Endothelial cell (in vitro differentiated cells): ENCODE measurements at regions not wholly inside any gene's neighbourhood (a gene's known extent, or its start where the extent isn't known, plus 50 kb on each side); places are given as distances from the start of the nearest gene placed in this dataset.
"Not testable (repeated sequence)": the region's sequence is repeated elsewhere in the genome, so short reads cannot be mapped to it uniquely, and the experiment has no call there.

Source experiments
- DNase-seq: peaks from one replicate; pipeline ENCODE4 v3.0.0; 2021; ENCODE audit warnings: low spot score
- H3K27ac Mint-ChIP-seq: one replicate; pipeline ENCODE4 v1.8.0; 2021; ENCODE audit warnings: mixed read lengths, inconsistent platforms; ENCODE audit not compliant: unreplicated experiment
- H3K27me3 Mint-ChIP-seq: one replicate; pipeline ENCODE4 v1.8.0; 2021; ENCODE audit warnings: mild to moderate bottlenecking, moderate library complexity, mixed read lengths, inconsistent platforms; ENCODE audit not compliant: unreplicated experiment
- H3K36me3 Mint-ChIP-seq: one replicate; pipeline ENCODE4 v1.8.0; 2021; ENCODE audit warnings: mild to moderate bottlenecking, low read depth, mixed read lengths, inconsistent platforms; ENCODE audit not compliant: unreplicated experiment
- H3K4me1 Mint-ChIP-seq: one replicate; pipeline ENCODE4 v1.8.0; 2021; ENCODE audit warnings: mild to moderate bottlenecking, mixed read lengths, inconsistent platforms; ENCODE audit not compliant: unreplicated experiment
- H3K4me3 Mint-ChIP-seq: one replicate; pipeline ENCODE4 v1.8.0; 2021; ENCODE audit warnings: mild to moderate bottlenecking, mixed read lengths, inconsistent platforms; ENCODE audit not compliant: unreplicated experiment
- H3K9me3 Mint-ChIP-seq: one replicate; pipeline ENCODE4 v1.8.0; 2021; ENCODE audit warnings: mixed read lengths, inconsistent platforms; ENCODE audit not compliant: unreplicated experiment
- TF ChIP-seq, protein P1 (sequence below): fragments of 200-600 bp; sonication (generic); IDR thresholded peaks from one replicate; pipeline ENCODE4 v1.5.0; 2021; ENCODE audit warnings: antibody characterized with exemption; ENCODE audit not compliant: unreplicated experiment

DNA sequence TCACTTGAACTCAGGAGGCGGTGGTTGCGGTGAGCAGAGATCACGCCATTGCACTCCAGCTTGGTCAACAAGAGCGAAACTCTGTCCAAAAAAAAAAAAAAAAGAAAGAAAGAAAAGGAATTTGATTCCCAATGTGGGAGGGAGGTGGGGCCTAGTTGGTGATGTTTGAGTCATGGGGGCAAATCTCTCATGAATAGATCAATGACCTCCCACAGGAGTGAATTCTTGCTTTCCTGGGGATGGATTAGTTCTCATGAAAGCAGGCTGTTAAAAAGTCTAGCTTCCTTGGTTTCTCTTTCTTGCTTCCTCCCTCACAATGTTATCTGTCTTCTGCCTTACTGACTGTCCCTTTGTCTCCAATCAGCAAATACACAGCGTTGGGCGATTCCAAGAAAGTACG lies 419.5 kb upstream of the RPS6KA3 start:
- TF ChIP-seq, protein P1, sequence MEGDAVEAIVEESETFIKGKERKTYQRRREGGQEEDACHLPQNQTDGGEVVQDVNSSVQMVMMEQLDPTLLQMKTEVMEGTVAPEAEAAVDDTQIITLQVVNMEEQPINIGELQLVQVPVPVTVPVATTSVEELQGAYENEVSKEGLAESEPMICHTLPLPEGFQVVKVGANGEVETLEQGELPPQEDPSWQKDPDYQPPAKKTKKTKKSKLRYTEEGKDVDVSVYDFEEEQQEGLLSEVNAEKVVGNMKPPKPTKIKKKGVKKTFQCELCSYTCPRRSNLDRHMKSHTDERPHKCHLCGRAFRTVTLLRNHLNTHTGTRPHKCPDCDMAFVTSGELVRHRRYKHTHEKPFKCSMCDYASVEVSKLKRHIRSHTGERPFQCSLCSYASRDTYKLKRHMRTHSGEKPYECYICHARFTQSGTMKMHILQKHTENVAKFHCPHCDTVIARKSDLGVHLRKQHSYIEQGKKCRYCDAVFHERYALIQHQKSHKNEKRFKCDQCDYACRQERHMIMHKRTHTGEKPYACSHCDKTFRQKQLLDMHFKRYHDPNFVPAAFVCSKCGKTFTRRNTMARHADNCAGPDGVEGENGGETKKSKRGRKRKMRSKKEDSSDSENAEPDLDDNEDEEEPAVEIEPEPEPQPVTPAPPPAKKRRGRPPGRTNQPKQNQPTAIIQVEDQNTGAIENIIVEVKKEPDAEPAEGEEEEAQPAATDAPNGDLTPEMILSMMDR = no peak
- H3K27me3 Mint-ChIP-seq = no peaks in the 10 kb centered on the region
- H3K4me3 Mint-ChIP-seq = no peak overlapping the region
- no peaks in the 10 kb centered on the region for H3K9me3 Mint-ChIP-seq
- DNase-seq = no peak
- no peaks in the 10 kb centered on the region for H3K36me3 Mint-ChIP-seq
- H3K4me1 Mint-ChIP-seq = peaks cover 4% of the 10 kb centered on the region
- no peak overlapping the region for H3K27ac Mint-ChIP-seq

- Mint-ChIP-seq H3K27ac (no peak overlapping the region), H3K36me3 (no peaks in the 10 kb centered on the region), H3K27me3 (no peaks in the 10 kb centered on the region), H3K4me3 (no peak overlapping the region), H3K4me1 (peaks cover 4% of the 10 kb centered on the region), H3K9me3 (no peaks in the 10 kb centered on the region)
- DNase-seq = no peak
- TF ChIP-seq, protein P1 = no peak
Observed at GRCh38 chrX:20685652-20686051, 418.9 kb upstream of the RPS6KA3 start.

DNA sequence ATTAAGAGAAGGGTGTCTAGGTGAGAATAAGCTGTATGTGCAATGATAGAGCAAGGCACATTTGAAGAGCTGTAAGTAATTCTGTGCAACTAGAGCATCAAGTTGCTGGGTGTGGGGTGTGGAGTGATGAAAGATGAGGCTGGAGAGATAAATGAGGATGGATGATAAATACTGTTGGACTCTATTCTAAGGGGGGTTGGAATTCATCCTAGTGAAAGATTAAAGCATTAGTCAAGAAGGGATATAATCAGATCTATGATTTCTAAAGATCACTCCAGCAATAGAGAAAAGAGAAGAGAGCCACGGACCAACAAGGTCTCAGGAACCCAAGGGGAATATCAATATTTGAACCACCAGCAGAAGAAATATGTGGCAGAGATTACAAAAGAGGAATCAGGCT lies 415.0 kb upstream of the RPS6KA3 start:
- Mint-ChIP-seq H3K4me3 (no peak overlapping the region), H3K4me1 (no peaks in the 10 kb centered on the region), H3K27ac (no peak overlapping the region)

DNA sequence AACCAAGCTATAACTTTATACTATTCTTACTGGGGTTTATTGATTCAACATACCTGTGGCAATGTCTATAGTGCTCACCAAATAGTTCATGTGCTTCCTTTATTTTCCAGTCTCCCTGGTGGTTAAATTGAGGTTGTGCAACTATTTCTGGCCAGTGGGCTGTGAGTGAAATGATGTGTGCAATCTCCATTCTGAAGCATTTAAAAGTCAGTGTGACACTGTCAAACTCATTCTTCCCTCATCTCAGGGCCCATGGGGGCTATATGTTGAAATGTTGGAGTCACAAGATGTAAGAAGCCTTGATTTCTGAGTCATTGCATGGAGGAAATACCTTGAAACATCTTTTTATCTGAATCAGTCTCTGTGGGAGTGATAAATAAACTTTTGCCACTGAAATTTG lies 414.3 kb upstream of the RPS6KA3 start:
- H3K27ac Mint-ChIP-seq = no peak overlapping the region
- no peaks in the 10 kb centered on the region for H3K9me3 Mint-ChIP-seq
- no peak for DNase-seq
- no peaks in the 10 kb centered on the region for H3K27me3 Mint-ChIP-seq
- TF ChIP-seq, protein P1 = no peak
- H3K4me1 Mint-ChIP-seq = no peaks in the 10 kb centered on the region
- no peaks in the 10 kb centered on the region for H3K36me3 Mint-ChIP-seq
- no peak overlapping the region for H3K4me3 Mint-ChIP-seq

More for the DNA sequence above, 415.0 kb upstream of the RPS6KA3 start:
- TF ChIP-seq, protein P1 = no peak
- Mint-ChIP-seq H3K27me3 (no peaks in the 10 kb centered on the region), H3K36me3 (no peaks in the 10 kb centered on the region), H3K9me3 (no peaks in the 10 kb centered on the region)
- no peak for DNase-seq

DNA sequence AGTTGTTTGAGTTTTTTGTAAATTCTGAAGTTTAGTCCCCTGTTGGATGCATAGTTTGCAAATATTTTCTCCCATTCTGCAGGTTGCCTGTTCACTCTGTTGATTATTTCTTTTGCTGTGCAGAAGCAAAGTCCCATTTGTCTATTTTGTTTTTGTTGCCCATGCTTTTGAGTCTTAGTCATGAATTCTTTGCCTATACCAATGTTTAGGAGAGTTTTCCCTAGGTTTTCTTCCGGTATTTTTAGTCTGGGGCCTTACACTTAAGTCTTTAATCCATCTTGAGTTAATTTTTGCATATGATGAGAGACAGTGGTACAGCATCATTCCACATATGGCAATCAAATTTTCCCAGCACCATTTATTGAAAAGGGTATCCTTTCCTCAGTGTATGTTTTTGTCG lies 405.8 kb upstream of the RPS6KA3 start:
- no peak for DNase-seq
- H3K4me1 Mint-ChIP-seq = no peaks in the 10 kb centered on the region
- H3K9me3 Mint-ChIP-seq = no peaks in the 10 kb centered on the region
- no peak overlapping the region for H3K4me3 Mint-ChIP-seq
- no peaks in the 10 kb centered on the region for H3K27me3 Mint-ChIP-seq
- TF ChIP-seq, protein P1 = no peak
- H3K36me3 Mint-ChIP-seq = no peaks in the 10 kb centered on the region
- no peak overlapping the region for H3K27ac Mint-ChIP-seq

- not testable (repeated sequence) for H3K27ac Mint-ChIP-seq, DNase-seq, H3K4me1 Mint-ChIP-seq, H3K9me3 Mint-ChIP-seq, H3K36me3 Mint-ChIP-seq, H3K27me3 Mint-ChIP-seq, H3K4me3 Mint-ChIP-seq
Observed at GRCh38 chrX:20671746-20672145, 405.0 kb upstream of the RPS6KA3 start.
